ENCODE measurements at regions not wholly inside any gene's neighbourhood (a gene's known extent, or its start where the extent isn't known, plus 50 kb on each side); places are given as distances from the start of the nearest gene placed in this dataset.

- peaks cover 3% of the 10 kb centered on the region; the same call in 1 of the 2 replicates for H3K27me3 ChIP-seq (ENCODE audit: control insufficient read depth, insufficient read depth, low read length)
- POLR2A ChIA-PET: no interaction called here
- no peak for TF ChIP-seq CTCF (IDR thresholded peaks at IDR 0.05; ENCODE audit: insufficient read depth, low read depth, low read length)
- no peak overlapping the region for H3K4me3 ChIP-seq (ENCODE audit: low read depth, low read length)
- no peaks in the 10 kb centered on the region for H3K36me3 ChIP-seq (ENCODE audit: control insufficient read depth, insufficient read depth, low read length)
- CTCF ChIA-PET: no interaction called here
- no peak for DNase-seq (ENCODE audit: low read depth)
Observed at GRCh38 chr9:2363781-2364180, 257.8 kb upstream of the VLDLR start.

DNA sequence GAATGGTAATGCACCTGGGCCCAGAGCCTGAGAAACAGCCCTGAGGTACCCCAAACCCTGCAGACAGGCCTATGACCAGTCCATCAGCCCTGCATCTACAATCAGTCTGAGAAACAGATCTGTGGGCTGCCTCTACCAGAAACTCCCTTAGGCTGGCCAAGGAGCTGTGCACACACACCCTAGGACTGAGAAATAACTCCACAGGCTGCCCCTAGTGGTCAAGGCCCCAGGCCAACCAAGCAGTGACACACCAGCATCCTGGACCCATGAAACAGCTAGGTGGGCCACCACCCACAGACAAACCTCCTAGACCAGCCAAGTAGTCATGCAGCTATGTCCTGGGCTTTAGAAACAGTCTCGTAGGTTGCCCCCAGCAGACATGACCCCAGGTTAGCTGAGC, 253.6 kb upstream of the VLDLR start:
- Histone ChIP-seq H3K4me3 (ENCODE audit: low read depth, low read length) (no peak overlapping the region), H3K27me3 (ENCODE audit: control insufficient read depth, insufficient read depth, low read length) (no peaks in the 10 kb centered on the region), H3K36me3 (ENCODE audit: control insufficient read depth, insufficient read depth, low read length) (no peaks in the 10 kb centered on the region)
- no peak for DNase-seq (ENCODE audit: low read depth)
- 0 out of 2 replicates have a peak, but pooled peaks have one; percentile 13 for TF ChIP-seq CTCF (IDR thresholded peaks at IDR 0.05; ENCODE audit: insufficient read depth, low read depth, low read length)
- ChIA-PET CTCF (no interaction called here), POLR2A (no interaction called here)

DNA sequence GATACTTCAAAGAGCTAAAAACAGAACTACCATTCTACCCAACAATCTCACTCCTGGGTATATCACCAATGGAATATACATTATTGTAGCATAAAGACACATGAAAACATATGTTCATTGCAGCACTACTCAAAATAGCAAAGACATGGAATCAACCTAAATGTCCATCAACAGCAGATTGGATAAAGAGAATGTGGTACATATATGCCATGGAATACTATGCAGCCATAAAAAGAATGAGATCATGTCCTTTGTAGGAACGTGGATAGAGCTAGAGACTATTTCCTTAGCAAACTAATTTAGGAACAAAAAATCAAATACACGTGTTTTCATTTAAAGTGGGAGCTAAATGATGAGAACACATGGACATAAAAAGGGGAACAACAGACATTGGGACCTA, 247.9 kb upstream of the VLDLR start:
- no peaks in the 10 kb centered on the region; the same call in 1 of the 2 replicates for H3K27me3 ChIP-seq (ENCODE audit: control insufficient read depth, insufficient read depth, low read length)
- TF ChIP-seq CTCF (IDR thresholded peaks at IDR 0.05; ENCODE audit: insufficient read depth, low read depth, low read length): no peak
- POLR2A ChIA-PET: no interaction called here
- CTCF ChIA-PET: no interaction called here
- no peak for DNase-seq (ENCODE audit: low read depth)
- no peaks in the 10 kb centered on the region for H3K36me3 ChIP-seq (ENCODE audit: control insufficient read depth, insufficient read depth, low read length)
- no peak overlapping the region for H3K4me3 ChIP-seq (ENCODE audit: low read depth, low read length)

DNA sequence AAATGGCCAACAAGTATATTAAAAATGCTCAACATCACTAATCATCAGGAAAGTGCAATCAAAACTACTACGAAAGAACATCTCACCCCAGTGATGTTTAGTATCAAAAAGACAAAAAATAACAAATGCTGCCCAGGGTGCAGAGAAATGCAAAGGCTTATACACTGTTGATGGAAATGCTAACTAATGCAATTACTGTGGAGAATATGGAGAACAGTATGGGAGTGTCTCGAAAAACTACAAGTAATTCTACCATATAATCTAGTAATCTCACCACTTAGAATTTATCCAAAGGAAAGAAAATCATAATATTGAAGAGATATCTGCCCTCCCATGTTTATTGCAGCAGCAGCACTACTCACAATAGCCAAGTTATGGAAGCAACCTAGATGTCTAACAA, 246.5 kb upstream of the VLDLR start:
- POLR2A ChIA-PET: no interaction called here
- no peak for DNase-seq (ENCODE audit: low read depth)
- CTCF ChIA-PET: no interaction called here

DNA sequence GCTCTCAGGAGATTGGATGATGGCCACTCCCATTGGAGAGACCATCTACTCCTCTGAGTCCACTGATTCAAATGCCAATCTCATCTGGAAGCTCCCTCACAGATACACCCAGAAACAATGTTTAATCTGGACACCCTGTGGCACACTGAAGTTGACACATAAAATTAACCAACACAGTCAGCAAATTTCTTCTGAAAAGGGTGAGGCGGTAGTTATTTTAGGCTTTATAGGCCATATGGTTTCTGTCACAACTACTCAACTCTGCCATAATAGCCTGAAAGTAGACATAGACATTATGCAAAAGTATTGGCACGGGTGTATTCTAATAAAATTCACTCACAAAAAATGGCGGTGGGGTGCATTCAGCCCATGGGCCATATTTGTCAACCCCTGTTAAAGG, 244.5 kb upstream of the VLDLR start:
- CTCF ChIA-PET: no interaction called here
- Histone ChIP-seq H3K4me3 (ENCODE audit: low read depth, low read length) (no peak overlapping the region), H3K36me3 (ENCODE audit: control insufficient read depth, insufficient read depth, low read length) (no peaks in the 10 kb centered on the region), H3K27me3 (ENCODE audit: control insufficient read depth, insufficient read depth, low read length) (no peaks in the 10 kb centered on the region; the same call in 1 of the 2 replicates)
- no peak for DNase-seq (ENCODE audit: low read depth)
- POLR2A ChIA-PET: no interaction called here
- TF ChIP-seq CTCF (IDR thresholded peaks at IDR 0.05; ENCODE audit: insufficient read depth, low read depth, low read length): no peak

More for the DNA sequence above, 246.5 kb upstream of the VLDLR start:
- H3K36me3 ChIP-seq (ENCODE audit: control insufficient read depth, insufficient read depth, low read length): no peaks in the 10 kb centered on the region
- H3K4me3 ChIP-seq (ENCODE audit: low read depth, low read length): no peak overlapping the region
- no peak for TF ChIP-seq CTCF (IDR thresholded peaks at IDR 0.05; ENCODE audit: insufficient read depth, low read depth, low read length)
- no peaks in the 10 kb centered on the region; the same call in 1 of the 2 replicates for H3K27me3 ChIP-seq (ENCODE audit: control insufficient read depth, insufficient read depth, low read length)
